Dermis blood vessel endothelial cell (primary cell): ENCODE measurements at regions not wholly inside any gene's neighbourhood (a gene's known extent, or its start where the extent isn't known, plus 50 kb on each side); places are given as distances from the start of the nearest gene placed in this dataset.
A peak's percentile ranks its signal among the peaks of the same experiment; 100 is the strongest.

Source experiments
- DNase-seq: peaks from one replicate; pipeline ENCODE4 v3.0.0; 2010

GRCh38 chr5:58057324-58057723 lies 402.6 kb downstream of the PLK2 start:
- no peak for DNase-seq

DNA sequence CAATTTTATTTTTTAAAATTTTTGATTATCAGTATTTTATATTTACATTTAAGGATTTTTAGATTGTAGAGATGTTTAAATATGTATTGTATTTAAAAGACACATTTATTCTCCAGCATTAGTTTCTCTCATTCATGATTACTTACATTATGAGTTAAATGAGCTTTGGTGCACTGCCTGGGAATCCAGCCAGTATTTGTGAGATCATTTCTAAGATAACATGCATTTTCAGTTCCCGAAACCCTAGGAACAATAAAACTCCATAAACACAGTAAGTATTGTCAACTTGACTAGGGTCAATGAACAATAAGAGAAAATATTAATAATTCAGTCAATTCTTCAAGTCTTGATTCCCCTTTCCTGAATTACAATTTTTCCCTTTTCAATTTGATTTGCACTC lies 403.3 kb downstream of the PLK2 start:
- DNase-seq, result peak; percentile 87

DNA sequence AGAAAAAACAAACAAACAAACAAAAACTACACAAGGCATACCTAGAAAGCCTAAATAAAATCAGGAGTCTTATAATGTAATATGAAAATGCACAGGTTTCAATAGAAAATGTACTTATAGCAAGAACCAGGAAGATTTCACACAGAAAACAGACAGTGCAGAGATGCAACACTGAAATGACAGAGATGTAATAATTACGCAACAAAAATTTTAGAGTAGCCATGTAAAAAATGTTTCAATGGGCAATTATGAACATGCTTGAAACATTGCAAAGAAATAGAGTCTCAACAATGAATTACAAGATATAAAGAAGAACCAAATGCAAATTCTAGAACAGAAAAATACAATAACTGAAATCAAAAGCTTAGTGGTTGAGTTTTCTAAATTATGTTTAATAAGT lies 405.9 kb downstream of the PLK2 start:
- DNase-seq, result no peak

DNA sequence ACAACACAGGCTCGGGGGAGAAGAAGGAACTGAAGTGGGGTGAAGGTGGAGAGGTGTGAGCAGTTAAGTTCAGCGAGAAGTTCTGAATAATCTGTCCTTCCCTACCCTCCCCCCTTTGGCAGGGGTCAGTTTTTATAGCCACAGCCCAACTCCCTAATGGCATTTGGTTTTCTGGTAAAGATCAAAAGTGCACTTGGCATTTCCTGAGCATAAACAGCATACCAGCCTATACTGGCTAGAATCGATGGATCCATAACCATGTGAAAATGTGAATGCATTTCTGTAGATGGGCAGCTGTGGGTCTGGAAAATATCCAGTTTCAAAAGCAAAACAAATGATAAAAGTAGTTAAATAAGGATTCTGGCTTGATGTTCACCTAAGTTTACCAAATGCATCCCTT lies 410.9 kb downstream of the PLK2 start:
- DNase-seq, result no peak

DNA sequence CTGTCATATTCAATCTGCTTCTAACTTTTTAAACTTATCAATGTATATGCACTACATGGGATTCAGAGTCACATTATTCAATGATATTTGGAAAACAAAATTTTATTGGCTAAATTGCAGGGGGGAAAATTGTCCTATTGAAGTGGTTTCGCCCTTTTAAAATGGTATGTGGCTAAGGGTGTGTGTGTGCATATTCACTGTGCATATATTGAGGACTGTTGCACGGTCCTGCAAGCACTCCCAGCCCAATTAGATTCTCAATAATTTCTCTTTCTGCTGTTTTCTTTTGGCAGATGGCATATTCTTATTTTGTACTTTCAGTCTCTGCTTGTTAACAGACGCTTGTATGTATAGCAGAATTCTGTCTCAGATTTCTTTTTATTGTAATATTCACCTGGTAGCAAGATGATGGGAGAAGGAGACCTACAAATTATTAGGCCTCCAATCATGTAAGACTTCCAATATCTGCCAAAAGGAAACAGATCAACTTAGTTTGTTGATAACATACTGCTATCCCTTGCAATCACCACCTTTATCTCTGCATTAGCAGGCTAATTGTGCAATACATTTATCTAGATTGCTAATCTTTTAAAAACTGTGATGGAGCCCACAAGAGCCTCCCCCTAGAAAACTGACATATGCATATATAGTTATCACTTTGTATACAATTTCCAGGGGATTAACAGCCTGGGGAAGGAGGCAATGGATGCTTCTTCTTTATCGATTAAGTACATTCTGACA lies 411.5 kb downstream of the PLK2 start:
- DNase-seq, result no peak

GRCh38 chr5:58046371-58046770 lies 413.5 kb downstream of the PLK2 start:
- DNase-seq, result no peak

DNA sequence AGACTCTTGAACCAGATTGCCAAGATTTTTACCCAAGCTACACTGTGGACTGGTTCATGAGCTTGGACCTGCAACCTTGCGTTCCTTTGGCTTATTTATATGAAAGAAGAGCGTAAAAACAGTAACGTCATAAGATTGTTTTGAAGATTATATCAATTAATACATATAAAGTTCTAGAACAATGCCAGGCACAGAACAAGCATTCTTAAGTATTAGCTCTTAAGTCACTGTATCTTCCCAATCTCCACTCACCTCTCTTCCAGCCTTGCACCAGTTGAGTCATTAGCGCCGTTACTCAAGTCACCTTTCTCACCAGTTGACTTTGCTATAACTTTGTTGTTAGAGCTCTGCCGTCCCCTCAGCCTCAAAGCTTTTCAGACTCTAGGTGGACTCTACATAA lies 415.7 kb downstream of the PLK2 start:
- no peak for DNase-seq

DNA sequence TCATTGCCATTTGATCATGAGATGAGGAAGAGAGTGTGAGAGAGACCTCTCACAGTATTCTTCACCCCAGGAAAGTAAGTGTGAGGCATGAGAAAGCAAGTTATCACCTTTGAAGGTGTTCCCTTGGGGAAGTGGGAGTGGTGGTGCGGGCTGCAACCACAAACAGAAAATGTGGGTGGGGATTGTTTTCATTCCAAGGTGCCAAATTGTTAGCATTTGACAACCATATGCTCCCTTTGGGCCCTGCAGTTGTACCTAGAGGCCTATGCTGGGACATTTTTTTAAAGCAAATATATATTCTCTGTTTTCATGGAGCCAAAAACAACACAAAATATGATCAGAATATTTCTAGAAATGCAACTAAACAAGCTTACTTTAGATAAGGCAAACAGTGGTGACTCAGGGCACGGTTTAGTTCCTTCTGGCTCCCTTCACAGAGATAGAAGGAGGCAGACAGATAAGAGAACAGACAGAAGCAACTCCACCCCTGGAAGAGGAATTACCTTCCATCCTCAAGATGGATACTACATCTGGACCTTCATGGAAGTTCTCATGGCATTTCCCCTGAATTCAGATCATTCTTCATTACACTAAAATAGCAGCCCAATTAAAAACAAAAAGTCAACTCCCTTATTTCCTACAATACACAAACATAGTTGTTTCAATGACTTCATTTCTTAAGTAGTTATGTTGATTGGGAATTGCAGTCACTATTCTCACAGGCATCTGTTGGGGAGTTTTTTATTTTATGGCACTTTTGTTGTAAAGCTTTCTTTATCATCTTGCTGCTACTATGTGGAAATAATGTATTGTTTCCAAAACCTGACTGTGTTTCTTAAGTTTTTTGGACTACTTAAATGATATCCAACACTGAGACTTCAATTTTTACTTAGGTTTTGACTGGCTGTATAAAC lies 416.6 kb downstream of the PLK2 start:
- DNase-seq, result no peak

- no peak for DNase-seq
These were observed 418.0 kb downstream of the PLK2 start for GRCh38 chr5:58041884-58042283.

- no peak for DNase-seq
These were observed 419.0 kb downstream of the PLK2 start for GRCh38 chr5:58040846-58041245.

GRCh38 chr5:58040044-58040443 lies 419.8 kb downstream of the PLK2 start:
- no peak for DNase-seq

- no peak for DNase-seq
These were observed 422.0 kb downstream of the PLK2 start for GRCh38 chr5:58037899-58038298.

- DNase-seq, result no peak
These were observed 434.1 kb downstream of the PLK2 start for GRCh38 chr5:58025809-58026208.

- no peak for DNase-seq
These were observed 435.7 kb downstream of the PLK2 start for GRCh38 chr5:58024151-58024550.

DNA sequence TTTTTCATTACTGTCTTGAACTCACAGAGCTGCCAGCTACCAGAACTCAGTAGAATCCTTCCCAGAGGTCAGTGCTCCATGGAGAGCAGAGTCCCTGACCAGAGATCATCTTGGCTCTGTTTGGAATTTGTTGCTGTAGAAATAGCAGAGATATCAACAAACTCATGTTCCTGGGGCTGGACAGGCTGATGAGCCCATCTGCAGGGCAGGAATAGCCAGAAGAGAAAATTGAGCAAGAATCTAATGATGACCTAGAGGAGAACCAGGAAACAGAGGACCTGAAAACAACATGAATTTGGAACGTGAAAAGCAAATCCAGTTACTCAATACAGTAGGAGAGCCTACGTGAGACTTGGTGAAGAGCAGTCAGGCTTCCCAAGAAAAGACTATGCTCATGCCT lies 437.8 kb downstream of the PLK2 start:
- no peak for DNase-seq

GRCh38 chr5:58021466-58021865 lies 438.4 kb downstream of the PLK2 start:
- no peak for DNase-seq

DNA sequence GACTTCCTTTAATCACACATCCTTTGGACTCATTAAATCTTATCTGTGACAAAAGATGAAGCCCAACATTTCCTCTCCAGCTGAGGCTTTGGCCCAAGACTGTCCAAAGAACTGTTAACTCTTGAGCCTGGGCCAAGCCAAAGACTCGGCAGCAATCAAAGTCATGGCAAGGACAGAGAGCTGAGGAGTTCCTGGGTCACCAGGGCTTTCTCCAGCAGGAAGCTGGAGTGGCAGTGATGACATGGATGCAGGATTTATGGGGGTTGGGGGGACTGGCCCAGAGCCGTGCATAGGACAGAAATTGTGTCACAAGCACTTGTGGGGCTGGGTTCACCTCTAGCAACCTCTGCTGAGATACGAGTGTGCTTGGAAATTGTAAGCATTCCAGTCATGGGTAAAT lies 440.3 kb downstream of the PLK2 start:
- peak; percentile 93 for DNase-seq

DNA sequence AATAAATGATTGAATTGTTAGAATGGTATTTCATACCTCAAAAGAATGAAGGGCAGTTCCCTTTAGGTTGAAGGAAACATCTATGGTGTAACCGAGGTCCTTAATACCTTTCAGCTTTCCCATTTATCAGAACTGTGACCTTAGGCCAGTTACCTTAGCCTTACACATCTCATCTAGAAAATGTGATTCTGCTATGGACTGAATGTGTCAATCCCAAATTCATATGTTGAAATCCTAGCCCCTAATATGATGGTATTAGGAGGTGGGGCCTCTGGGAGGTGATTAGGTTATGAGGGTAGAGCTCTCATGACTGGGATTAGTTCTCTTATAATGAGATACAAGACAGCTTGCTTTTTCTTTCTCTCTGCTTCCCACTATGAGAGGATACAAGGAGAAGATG lies 441.9 kb downstream of the PLK2 start:
- DNase-seq, result no peak

GRCh38 chr5:58016877-58017276 lies 443.0 kb downstream of the PLK2 start:
- DNase-seq, result no peak

DNA sequence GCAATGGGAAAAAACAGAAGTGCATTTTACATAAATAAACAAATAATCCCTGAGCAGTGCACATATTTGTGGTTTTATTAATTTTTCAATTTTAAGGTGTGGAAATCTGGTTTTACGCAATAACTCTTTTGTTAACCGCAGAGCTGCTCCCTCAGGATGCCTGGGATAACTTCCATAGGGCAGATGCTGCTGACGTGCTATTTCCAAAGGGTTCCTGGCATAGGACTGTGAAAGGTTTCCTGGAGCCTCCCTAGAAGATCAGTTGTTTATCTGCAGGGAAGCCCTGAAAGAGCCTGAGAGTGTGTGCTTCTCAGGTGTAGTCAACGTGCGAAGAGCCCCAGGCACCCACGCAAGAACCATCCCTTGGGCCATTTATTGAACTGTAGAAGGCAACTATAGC lies 443.5 kb downstream of the PLK2 start:
- DNase-seq, result no peak

GRCh38 chr5:58015175-58015574 lies 444.7 kb downstream of the PLK2 start:
- no peak for DNase-seq

- DNase-seq, result no peak
These were observed 446.2 kb downstream of the PLK2 start for GRCh38 chr5:58013542-58014258.

DNA sequence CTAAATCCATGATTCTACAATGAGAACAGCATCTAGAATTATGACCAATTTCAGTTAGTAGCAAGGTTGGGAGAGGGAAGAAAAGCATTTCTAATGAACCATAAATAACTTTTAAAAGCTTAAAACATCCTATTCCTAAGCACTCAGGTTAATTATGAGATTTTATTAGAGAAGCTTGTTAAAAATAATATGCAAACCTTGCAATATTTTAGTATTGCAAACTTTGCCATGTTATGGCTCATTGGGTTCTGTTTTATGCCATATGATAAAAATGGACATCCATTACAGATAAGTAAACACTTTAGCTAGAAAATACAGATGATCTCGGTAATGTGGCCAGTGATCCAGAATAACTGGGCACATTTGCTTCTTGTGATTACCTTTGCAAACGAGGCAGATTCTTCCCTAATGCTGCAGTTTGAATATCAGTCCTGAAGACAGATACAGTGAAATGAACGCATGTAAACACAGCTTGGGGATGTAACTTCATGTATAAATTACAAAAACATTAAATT lies 447.0 kb downstream of the PLK2 start:
- DNase-seq, result no peak
